Activated CD4-positive, alpha-beta memory T cell treated with anti-CD3 and anti-CD28 coated beads, Interleukin-2, amount 10 ng/mL, durations not matched to agents 7 days and 5 days (primary cell): ENCODE measurements at regions not wholly inside any gene's neighbourhood (a gene's known extent, or its start where the extent isn't known, plus 50 kb on each side); places are given as distances from the start of the nearest gene placed in this dataset.
A peak's percentile ranks its signal among the peaks of the same experiment; 100 is the strongest.

Source experiments
- CTCF ChIA-PET: fragments of 350-600 bp; sonication (Branson Sonifier 250); formaldehyde crosslinking; loops from one replicate; lab custom pipeline; 2021; ENCODE audit warnings: antibody characterized with exemption, inconsistent platforms; lab: Charles Lee
- POLR2A ChIA-PET: fragments of 350-600 bp; sonication (Branson Sonifier 250); formaldehyde crosslinking; loops from one replicate; lab custom pipeline; 2021; ENCODE audit warnings: antibody characterized with exemption; lab: Charles Lee
- DNase-seq: peaks from one replicate; pipeline ENCODE4 v3.0.0-alpha.2; 2020
- H3K27ac Mint-ChIP-seq: one replicate; pipeline ENCODE4 v1.8.0; 2021; ENCODE audit warnings: mild to moderate bottlenecking, mixed read lengths
- H3K27me3 Mint-ChIP-seq: one replicate; pipeline ENCODE4 v1.8.0; 2021; ENCODE audit warnings: mixed read lengths
- H3K36me3 Mint-ChIP-seq: one replicate; pipeline ENCODE4 v1.8.0; 2021; ENCODE audit warnings: low read depth, mixed read lengths
- H3K4me1 Mint-ChIP-seq: one replicate; pipeline ENCODE4 v1.8.0; 2021; ENCODE audit warnings: mixed read lengths
- H3K4me3 Mint-ChIP-seq: one replicate; pipeline ENCODE4 v1.8.0; 2021; ENCODE audit warnings: mild to moderate bottlenecking, mixed read lengths
- H3K9me3 Mint-ChIP-seq: one replicate; pipeline ENCODE4 v1.8.0; 2021; ENCODE audit warnings: mixed read lengths

GRCh38 chr2:203789618-203790017, 78.0 kb upstream of the CTLA4 start:
- Mint-ChIP-seq H3K27me3 (no peaks in the 10 kb centered on the region), H3K27ac (no peak overlapping the region), H3K4me3 (no peak overlapping the region), H3K4me1 (peaks cover 12% of the 10 kb centered on the region), H3K9me3 (peaks cover 1% of the 10 kb centered on the region), H3K36me3 (no peaks in the 10 kb centered on the region)
- POLR2A ChIA-PET: interaction anchor here (0.7 kb wide), 1 partner anchor 11 kb away, joined by 3 read pairs; no protein-coding TSS in a partner anchor
- CTCF ChIA-PET: interaction anchor here (0.9 kb wide), 1 partner anchor 97 kb away, joined by 3 read pairs; no protein-coding TSS in a partner anchor
- no peak for DNase-seq

GRCh38 chr2:203790134-203790852, 77.3 kb upstream of the CTLA4 start:
- DNase-seq: no peak
- Mint-ChIP-seq H3K9me3 (peaks cover 1% of the 10 kb centered on the region), H3K36me3 (no peaks in the 10 kb centered on the region), H3K27ac (no peak overlapping the region), H3K4me3 (no peak overlapping the region), H3K4me1 (peaks cover 7% of the 10 kb centered on the region), H3K27me3 (no peaks in the 10 kb centered on the region)
- POLR2A ChIA-PET: interaction anchor here (0.7 kb wide), 1 partner anchor 10 kb away, joined by 3 read pairs; no protein-coding TSS in a partner anchor
- CTCF ChIA-PET: interaction anchor here (0.9 kb wide), 1 partner anchor 96 kb away, joined by 3 read pairs; no protein-coding TSS in a partner anchor

GRCh38 chr2:203796248-203797010, 71.1 kb upstream of the CTLA4 start:
- Mint-ChIP-seq H3K4me3 (no peak overlapping the region), H3K27ac (no peak overlapping the region), H3K36me3 (peaks cover 6% of the 10 kb centered on the region), H3K4me1 (peaks cover 27% of the 10 kb centered on the region), H3K27me3 (no peaks in the 10 kb centered on the region), H3K9me3 (peaks cover 7% of the 10 kb centered on the region)
- ChIA-PET CTCF (interaction anchor here (0.6 kb wide), 1 partner anchor 11 kb away, joined by 6 read pairs; no protein-coding TSS in a partner anchor), POLR2A (no interaction called here)
- no peak for DNase-seq

- H3K9me3 Mint-ChIP-seq: peaks cover 7% of the 10 kb centered on the region
- no peak overlapping the region for H3K27ac Mint-ChIP-seq
- H3K36me3 Mint-ChIP-seq: peaks cover 6% of the 10 kb centered on the region
- ChIA-PET POLR2A (no interaction called here), CTCF (interaction anchor here (0.6 kb wide), 1 partner anchor 11 kb away, joined by 6 read pairs; no protein-coding TSS in a partner anchor)
- H3K4me3 Mint-ChIP-seq: no peak overlapping the region
- H3K27me3 Mint-ChIP-seq: no peaks in the 10 kb centered on the region
- no peak for DNase-seq
- H3K4me1 Mint-ChIP-seq: peaks cover 30% of the 10 kb centered on the region
These were observed 70.3 kb upstream of the CTLA4 start for GRCh38 chr2:203797276-203797675.

- H3K4me1 Mint-ChIP-seq: peaks cover 34% of the 10 kb centered on the region
- no peak for DNase-seq
- no peak overlapping the region for H3K4me3 Mint-ChIP-seq
- CTCF ChIA-PET: no interaction called here
- H3K27me3 Mint-ChIP-seq: no peaks in the 10 kb centered on the region
- H3K9me3 Mint-ChIP-seq: peaks cover 7% of the 10 kb centered on the region
- peaks cover 6% of the 10 kb centered on the region for H3K36me3 Mint-ChIP-seq
- POLR2A ChIA-PET: no interaction called here
- no peak overlapping the region for H3K27ac Mint-ChIP-seq
These were observed 69.9 kb upstream of the CTLA4 start for GRCh38 chr2:203797712-203798111.

GRCh38 chr2:203798296-203799087, 69.1 kb upstream of the CTLA4 start:
- Mint-ChIP-seq H3K4me1 (peaks cover 42% of the 10 kb centered on the region), H3K36me3 (peaks cover 6% of the 10 kb centered on the region), H3K27ac (no peak overlapping the region), H3K9me3 (peaks cover 7% of the 10 kb centered on the region), H3K27me3 (no peaks in the 10 kb centered on the region), H3K4me3 (no peak overlapping the region)
- POLR2A ChIA-PET: interaction anchor here (1.1 to 1.4 kb wide), 2 partner anchors 13 to 71 kb away, joined by 3 to 4 read pairs; no protein-coding TSS in a partner anchor
- no peak for DNase-seq
- CTCF ChIA-PET: interaction anchor here (0.9 to 1.5 kb wide), 2 partner anchors 14 to 49 kb away, joined by 4 to 6 read pairs; no protein-coding TSS in a partner anchor

- CTCF ChIA-PET: interaction anchor here (1.5 to 4.1 kb wide), 3 partner anchors 11 to 16 kb away, joined by 4 to 14 read pairs (median 6); no protein-coding TSS in a partner anchor
- H3K9me3 Mint-ChIP-seq: peaks cover 10% of the 10 kb centered on the region
- H3K4me3 Mint-ChIP-seq: no peak overlapping the region
- H3K27ac Mint-ChIP-seq: no peak overlapping the region
- H3K4me1 Mint-ChIP-seq: peaks cover 55% of the 10 kb centered on the region
- DNase-seq: no peak
- POLR2A ChIA-PET: interaction anchor here (0.7 to 1.4 kb wide), 3 partner anchors 68 to 80 kb away, joined by 3 read pairs; partner anchors contain the start of gene CTLA4
- no peaks in the 10 kb centered on the region for H3K27me3 Mint-ChIP-seq
- peaks cover 11% of the 10 kb centered on the region for H3K36me3 Mint-ChIP-seq
These were observed 67.7 kb upstream of the CTLA4 start for GRCh38 chr2:203799908-203800307.

- no peak overlapping the region for H3K4me3 Mint-ChIP-seq
- CTCF ChIA-PET: interaction anchor here (1.8 to 4.1 kb wide), 2 partner anchors 10 to 15 kb away, joined by 4 to 14 read pairs; no protein-coding TSS in a partner anchor
- POLR2A ChIA-PET: interaction anchor here (0.6 kb wide), 1 partner anchor 11 kb away, joined by 3 read pairs; no protein-coding TSS in a partner anchor
- no peak for DNase-seq
- H3K4me1 Mint-ChIP-seq: peaks cover 61% of the 10 kb centered on the region
- peaks cover 13% of the 10 kb centered on the region for H3K9me3 Mint-ChIP-seq
- H3K27ac Mint-ChIP-seq: no peak overlapping the region
- no peaks in the 10 kb centered on the region for H3K27me3 Mint-ChIP-seq
- peaks cover 15% of the 10 kb centered on the region for H3K36me3 Mint-ChIP-seq
These were observed 66.8 kb upstream of the CTLA4 start for GRCh38 chr2:203800783-203801182.

- Mint-ChIP-seq H3K9me3 (peaks cover 20% of the 10 kb centered on the region), H3K27me3 (no peaks in the 10 kb centered on the region), H3K27ac (peak overlapping the region; percentile 53), H3K4me1 (peaks cover 69% of the 10 kb centered on the region), H3K36me3 (peaks cover 25% of the 10 kb centered on the region), H3K4me3 (no peak overlapping the region)
- ChIA-PET POLR2A (interaction anchor here (0.8 to 3.4 kb wide), 12 partner anchors 9 to 223 kb away, joined by 3 to 22 read pairs (median 8); partner anchors contain the start of gene CTLA4), CTCF (interaction anchor here (0.6 to 4.1 kb wide), 5 partner anchors 9 to 19 kb away, joined by 3 to 14 read pairs (median 4); no protein-coding TSS in a partner anchor)
- DNase-seq: peak; percentile 60
These were observed 65.1 kb upstream of the CTLA4 start for GRCh38 chr2:203802342-203803052.

- no peak for DNase-seq
- Mint-ChIP-seq H3K4me3 (no peak overlapping the region), H3K27me3 (no peaks in the 10 kb centered on the region), H3K9me3 (peaks cover 20% of the 10 kb centered on the region), H3K27ac (peak overlapping the region; percentile 53), H3K36me3 (peaks cover 25% of the 10 kb centered on the region), H3K4me1 (peaks cover 70% of the 10 kb centered on the region)
- CTCF ChIA-PET: interaction anchor here (0.6 to 4.1 kb wide), 6 partner anchors 9 to 19 kb away, joined by 3 to 14 read pairs (median 6); no protein-coding TSS in a partner anchor
- POLR2A ChIA-PET: interaction anchor here (1.0 to 3.4 kb wide), 15 partner anchors 9 to 564 kb away, joined by 3 to 22 read pairs (median 6); partner anchors contain the start of genes CTLA4 and CYP20A1
These were observed 64.5 kb upstream of the CTLA4 start for GRCh38 chr2:203803053-203803429.

GRCh38 chr2:203804070-203804469, 63.5 kb upstream of the CTLA4 start:
- Mint-ChIP-seq H3K4me1 (peaks cover 68% of the 10 kb centered on the region), H3K4me3 (no peak overlapping the region), H3K9me3 (peaks cover 20% of the 10 kb centered on the region), H3K36me3 (peaks cover 25% of the 10 kb centered on the region), H3K27ac (peak overlapping the region; percentile 38), H3K27me3 (no peaks in the 10 kb centered on the region)
- peak; percentile 38 for DNase-seq
- POLR2A ChIA-PET: interaction anchor here (0.8 to 3.4 kb wide), 21 partner anchors 8 to 565 kb away, joined by 3 to 22 read pairs (median 5); partner anchors contain the start of genes CD28 and CYP20A1
- CTCF ChIA-PET: interaction anchor here (0.9 to 1.7 kb wide), 7 partner anchors 8 to 94 kb away, joined by 3 to 7 read pairs (median 4); no protein-coding TSS in a partner anchor
